Inflammatory macrophage treated with lipopolysaccharide for 1 hour (primary cell): ENCODE measurements at regions not wholly inside any gene's neighbourhood (a gene's known extent, or its start where the extent isn't known, plus 50 kb on each side); places are given as distances from the start of the nearest gene placed in this dataset.
"Not testable (repeated sequence)": the region's sequence is repeated elsewhere in the genome, so short reads cannot be mapped to it uniquely, and the experiment has no call there.

ENCODE experiments used
- DNase-seq, 2 donors: peaks; one replicate each; pipeline ENCODE4 v3.0.0-alpha.2; 2020 to 2022

- no peak for DNase-seq
Observed at GRCh38 chr3:20450611-20451010, 264.6 kb upstream of the SGO1 start.

- no peak for DNase-seq
Observed at GRCh38 chr3:20442846-20443245, 256.8 kb upstream of the SGO1 start.

GRCh38 chr3:20427268-20427667 is 241.3 kb upstream of the SGO1 start:
- not testable (repeated sequence) for DNase-seq

GRCh38 chr3:20425138-20425537 is 239.1 kb upstream of the SGO1 start:
- DNase-seq = no peak

- no peak for DNase-seq
Observed at GRCh38 chr3:20424086-20424485, 238.1 kb upstream of the SGO1 start.

GRCh38 chr3:20422391-20422790 is 236.4 kb upstream of the SGO1 start:
- no peak for DNase-seq

GRCh38 chr3:20417388-20418108 is 231.5 kb upstream of the SGO1 start:
- DNase-seq = no peak

- no peak for DNase-seq
Observed at GRCh38 chr3:20406611-20407011, 220.6 kb upstream of the SGO1 start.

- DNase-seq = no peak
Observed at GRCh38 chr3:20405744-20406143, 219.7 kb upstream of the SGO1 start.

GRCh38 chr3:20405231-20405630 is 219.2 kb upstream of the SGO1 start:
- no peak for DNase-seq

- no peak for DNase-seq
Observed at GRCh38 chr3:20404741-20405100, 218.7 kb upstream of the SGO1 start.

GRCh38 chr3:20403986-20404740 is 218.2 kb upstream of the SGO1 start:
- no peak for DNase-seq

- no peak for DNase-seq
Observed at GRCh38 chr3:20401253-20401652, 215.2 kb upstream of the SGO1 start.

- no peak for DNase-seq
Observed at GRCh38 chr3:20400686-20401085, 214.7 kb upstream of the SGO1 start.

GRCh38 chr3:20400281-20400680 is 214.3 kb upstream of the SGO1 start:
- no peak for DNase-seq

- no peak for DNase-seq
Observed at GRCh38 chr3:20396335-20396734, 210.3 kb upstream of the SGO1 start.

GRCh38 chr3:20395692-20396091 is 209.7 kb upstream of the SGO1 start:
- DNase-seq = no peak

GRCh38 chr3:20394243-20394642 is 208.2 kb upstream of the SGO1 start:
- no peak for DNase-seq

- DNase-seq = no peak
Observed at GRCh38 chr3:20391644-20392043, 205.6 kb upstream of the SGO1 start.

- DNase-seq = no peak
Observed at GRCh38 chr3:20388971-20389370, 203.0 kb upstream of the SGO1 start.

- no peak for DNase-seq
Observed at GRCh38 chr3:20380295-20380694, 194.3 kb upstream of the SGO1 start.

- no peak for DNase-seq
Observed at GRCh38 chr3:20378315-20378714, 192.3 kb upstream of the SGO1 start.

- no peak for DNase-seq
Observed at GRCh38 chr3:20376665-20377217, 190.7 kb upstream of the SGO1 start.

- DNase-seq = no peak
Observed at GRCh38 chr3:20375302-20375701, 189.3 kb upstream of the SGO1 start.
